Tibial nerve (tissue), 4 donors: ENCODE measurements at regions not wholly inside any gene's neighbourhood (a gene's known extent, or its start where the extent isn't known, plus 50 kb on each side); places are given as distances from the start of the nearest gene placed in this dataset.
A peak's percentile ranks its signal among the peaks of the same experiment; 100 is the strongest.
"Not testable (repeated sequence)": the region's sequence is repeated elsewhere in the genome, so short reads cannot be mapped to it uniquely, and the experiment has no call there.

Source experiments
- DNase-seq, 2 donors: peaks; one replicate each; pipeline ENCODE4 v3.0.0-alpha.2; 2019; ENCODE audit warnings: low spot score in 2 of 2
- H3K27ac ChIP-seq, 4 donors: fragments of 200-600 bp; sonication (generic) in 3 of 4; one replicate each; pipeline ENCODE4 v1.5.1; 2017 to 2019; ENCODE audit warnings: mild to moderate bottlenecking in 1 of 4
- H3K27me3 ChIP-seq, 2 donors: fragments of 200-600 bp; sonication (generic) in 1 of 2; one replicate each; pipeline versions ENCODE4 v1.5.1 to v1.6.0; 2017 to 2019
- H3K36me3 ChIP-seq, 3 donors: fragments of 200-600 bp; sonication (generic); one replicate each; pipeline ENCODE4 v1.5.1; 2018 to 2019
- H3K4me1 ChIP-seq, 4 donors: fragments of 200-600 bp; sonication (generic) in 3 of 4; one replicate each; pipeline ENCODE4 v1.5.1; 2017 to 2019
- H3K4me3 ChIP-seq, 4 donors: fragments of 200-600 bp; sonication (generic) in 3 of 4; one replicate each; pipeline ENCODE4 v1.5.1; 2017 to 2019; ENCODE audit warnings: mild to moderate bottlenecking in 1 of 4, moderate library complexity in 1 of 4
- H3K9me3 ChIP-seq, 4 donors: fragments of 200-600 bp; sonication (generic) in 3 of 4; one replicate each; pipeline ENCODE4 v1.5.1; 2017 to 2019
- EP300 ChIP-seq, 2 donors: sonication (generic); formaldehyde crosslinking; IDR thresholded peaks; one replicate each; pipeline ENCODE4 v1.6.1; 2017; ENCODE audit warnings: antibody characterized with exemption in 2 of 2, mild to moderate bottlenecking in 1 of 2
- POLR2A ChIP-seq, 2 donors: fragments of 450-650 bp; IDR thresholded peaks; one replicate each; pipeline ENCODE4 v1.6.1; 2017; ENCODE audit warnings: antibody characterized with exemption in 2 of 2, mild to moderate bottlenecking in 2 of 2, moderate library complexity in 2 of 2
- WGBS, 2 donors: methylation state at CpG; one replicate each; pipeline ENCODE4 v1.1.5; 2018; 5-methylcytosine and 5-hydroxymethylcytosine counted together
- TF ChIP-seq, protein P1 (sequence below), 5 experiments: fragments of 200-600 bp in 3 of 5; fragments of 450-650 bp in 2 of 5; sonication (generic) in 3 of 5; IDR thresholded peaks; one replicate each; pipeline ENCODE4 v1.5.1; 2016 to 2019; ENCODE audit warnings: antibody characterized with exemption in 5 of 5, mild to moderate bottlenecking in 3 of 5, moderate library complexity in 2 of 5

DNA sequence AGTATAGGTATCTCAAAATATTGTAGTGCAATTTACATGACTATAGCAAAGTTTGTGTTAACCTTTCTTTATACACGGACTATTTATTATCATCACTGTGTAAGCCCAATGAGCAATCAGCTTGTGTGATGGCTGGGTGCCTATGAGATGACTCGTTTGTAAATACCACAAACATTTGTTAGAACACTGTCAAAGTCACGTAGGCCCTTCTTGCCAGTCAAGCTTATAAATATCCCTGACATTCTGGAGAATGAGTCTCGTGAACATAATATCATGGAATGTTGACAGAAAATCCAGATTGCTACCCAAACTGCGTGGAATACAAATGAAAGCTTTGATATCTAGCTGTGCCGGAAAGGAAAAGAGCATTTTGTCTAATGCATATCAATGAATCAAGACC lies 648.3 kb upstream of the MDGA2 start:
- H3K36me3 ChIP-seq = no peaks in the 10 kb centered on the region
- H3K4me3 ChIP-seq = no peak overlapping the region
- no peak overlapping the region for H3K27ac ChIP-seq
- H3K9me3 ChIP-seq = peaks cover 0 to 4% (median 0%) of the 10 kb centered on the region in 4 donors
- no peak for DNase-seq
- WGBS, 2 donors = 39 to 50% methylated on average over 6 of the region's 6 CpGs
- H3K4me1 ChIP-seq = no peaks in the 10 kb centered on the region
- no peak for TF ChIP-seq EP300 (IDR thresholded peaks at IDR 0.05)
- no peak for TF ChIP-seq POLR2A (IDR thresholded peaks at IDR 0.05)
- TF ChIP-seq, protein P1, sequence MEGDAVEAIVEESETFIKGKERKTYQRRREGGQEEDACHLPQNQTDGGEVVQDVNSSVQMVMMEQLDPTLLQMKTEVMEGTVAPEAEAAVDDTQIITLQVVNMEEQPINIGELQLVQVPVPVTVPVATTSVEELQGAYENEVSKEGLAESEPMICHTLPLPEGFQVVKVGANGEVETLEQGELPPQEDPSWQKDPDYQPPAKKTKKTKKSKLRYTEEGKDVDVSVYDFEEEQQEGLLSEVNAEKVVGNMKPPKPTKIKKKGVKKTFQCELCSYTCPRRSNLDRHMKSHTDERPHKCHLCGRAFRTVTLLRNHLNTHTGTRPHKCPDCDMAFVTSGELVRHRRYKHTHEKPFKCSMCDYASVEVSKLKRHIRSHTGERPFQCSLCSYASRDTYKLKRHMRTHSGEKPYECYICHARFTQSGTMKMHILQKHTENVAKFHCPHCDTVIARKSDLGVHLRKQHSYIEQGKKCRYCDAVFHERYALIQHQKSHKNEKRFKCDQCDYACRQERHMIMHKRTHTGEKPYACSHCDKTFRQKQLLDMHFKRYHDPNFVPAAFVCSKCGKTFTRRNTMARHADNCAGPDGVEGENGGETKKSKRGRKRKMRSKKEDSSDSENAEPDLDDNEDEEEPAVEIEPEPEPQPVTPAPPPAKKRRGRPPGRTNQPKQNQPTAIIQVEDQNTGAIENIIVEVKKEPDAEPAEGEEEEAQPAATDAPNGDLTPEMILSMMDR (IDR thresholded peaks at IDR 0.05) = no peak
- H3K27me3 ChIP-seq = no peaks in the 10 kb centered on the region

DNA sequence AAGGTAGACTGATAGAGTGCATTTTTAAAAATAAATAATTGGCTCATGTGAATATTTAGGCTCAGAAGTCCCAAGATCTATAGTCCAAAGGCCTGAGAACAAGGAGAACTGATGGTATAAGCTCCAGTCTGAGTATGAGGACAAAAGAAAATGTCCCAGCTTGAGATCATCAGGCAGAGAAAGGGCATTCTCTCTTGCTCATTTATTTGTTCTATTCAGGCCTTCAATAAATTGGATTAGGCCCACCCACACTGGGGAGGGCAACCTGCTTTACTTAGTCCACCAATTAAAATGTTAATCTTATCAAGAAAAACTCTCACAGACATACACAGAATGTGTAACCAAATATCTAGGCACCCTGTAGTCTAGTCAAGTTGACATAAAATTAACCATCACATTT lies 644.4 kb upstream of the MDGA2 start:
- Histone ChIP-seq H3K9me3 (peaks cover 0 to 4% (median 0%) of the 10 kb centered on the region in 4 donors), H3K27me3 (no peaks in the 10 kb centered on the region), H3K4me1 (no peaks in the 10 kb centered on the region), H3K36me3 (no peaks in the 10 kb centered on the region), H3K4me3 (no peak overlapping the region), H3K27ac (no peak overlapping the region)
- TF ChIP-seq POLR2A (IDR thresholded peaks at IDR 0.05) (no peak), EP300 (IDR thresholded peaks at IDR 0.05) (no peak)
- TF ChIP-seq, protein P1 (IDR thresholded peaks at IDR 0.05) = no peak
- no peak for DNase-seq

DNA sequence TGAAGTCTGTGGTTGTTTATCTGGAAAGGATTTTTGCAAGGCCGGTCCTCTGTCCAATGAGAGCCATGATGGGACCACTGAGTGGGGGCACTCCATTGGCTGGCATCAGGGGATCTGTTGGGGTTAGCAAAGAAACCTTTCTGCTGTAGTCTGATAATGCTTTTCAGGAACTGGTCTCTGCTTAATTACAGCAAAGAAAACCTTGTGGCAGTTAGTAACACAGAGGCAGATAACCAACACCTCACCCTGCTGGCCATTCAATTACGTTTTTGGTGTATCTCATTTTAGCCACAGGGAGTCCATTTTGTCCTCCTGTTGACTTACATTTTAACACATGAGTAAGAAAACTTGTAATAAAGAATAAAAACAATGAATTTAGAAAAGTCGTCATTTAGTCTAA lies 629.3 kb upstream of the MDGA2 start:
- H3K9me3 ChIP-seq = no peaks in the 10 kb centered on the region
- no peaks in the 10 kb centered on the region for H3K27me3 ChIP-seq
- DNase-seq = no peak
- H3K36me3 ChIP-seq = no peaks in the 10 kb centered on the region
- no peak overlapping the region for H3K27ac ChIP-seq
- TF ChIP-seq, protein P1 (IDR thresholded peaks at IDR 0.05) = no peak
- TF ChIP-seq POLR2A (IDR thresholded peaks at IDR 0.05) (no peak), EP300 (IDR thresholded peaks at IDR 0.05) (no peak)
- no peaks in the 10 kb centered on the region for H3K4me1 ChIP-seq
- 73 to 84% methylated on average over 3 of the region's 3 CpGs for WGBS, 2 donors
- no peak overlapping the region for H3K4me3 ChIP-seq

DNA sequence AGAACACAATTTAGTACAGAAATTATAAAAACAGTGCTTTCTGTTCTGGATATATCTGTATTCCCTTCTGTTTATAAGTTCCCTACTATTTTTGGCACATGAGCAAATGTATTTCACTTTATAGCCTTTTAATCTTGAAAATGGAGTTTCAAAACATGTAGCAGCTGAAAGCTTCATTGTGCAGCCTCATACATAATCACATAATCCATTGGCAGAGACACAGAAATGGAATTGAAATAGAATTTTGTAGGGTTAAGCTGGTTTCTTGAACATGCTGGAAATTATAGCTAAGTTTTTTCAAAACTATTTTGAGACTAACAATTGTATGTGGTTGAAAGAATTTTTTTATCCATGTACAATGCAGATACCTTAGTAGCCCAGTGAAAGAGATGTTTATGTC lies 614.3 kb upstream of the MDGA2 start:
- peak overlapping the region in 1 of 4 donors; percentile 48 for H3K27ac ChIP-seq
- DNase-seq = no peak
- no peaks in the 10 kb centered on the region for H3K4me1 ChIP-seq
- H3K27me3 ChIP-seq = no peaks in the 10 kb centered on the region
- H3K9me3 ChIP-seq = peaks cover 0 to 10% (median 0%) of the 10 kb centered on the region in 4 donors
- no peak overlapping the region for H3K4me3 ChIP-seq
- H3K36me3 ChIP-seq = no peaks in the 10 kb centered on the region
- TF ChIP-seq, protein P1 (IDR thresholded peaks at IDR 0.05) = no peak
- TF ChIP-seq EP300 (IDR thresholded peaks at IDR 0.05) (no peak), POLR2A (IDR thresholded peaks at IDR 0.05) (no peak)

DNA sequence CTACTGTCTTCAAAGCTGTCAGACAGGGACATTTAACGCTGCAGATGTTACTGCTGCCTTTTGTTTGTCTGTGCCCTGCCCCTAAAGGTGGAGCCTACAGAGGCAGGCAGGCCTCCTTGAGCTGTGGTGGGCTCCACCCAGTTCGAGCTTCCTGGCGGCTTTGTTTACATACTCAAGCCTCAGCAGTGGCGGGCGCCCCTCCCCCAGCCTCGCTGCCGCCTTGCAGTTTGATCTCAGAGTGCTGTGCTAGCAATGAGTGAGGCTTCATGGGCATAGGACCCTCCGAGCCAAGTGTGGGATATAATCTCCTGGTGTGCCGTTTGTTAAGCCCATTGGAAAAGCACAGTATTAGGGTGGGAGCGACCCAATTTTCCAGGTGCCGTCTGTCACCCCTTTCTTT lies 609.8 kb upstream of the MDGA2 start:
- H3K4me3 ChIP-seq, H3K27ac ChIP-seq, H3K4me1 ChIP-seq, H3K27me3 ChIP-seq, DNase-seq, H3K36me3 ChIP-seq: not testable (repeated sequence)
- 87 to 95% methylated on average over 10 to 11 of the region's 11 CpGs for WGBS, 2 donors
- H3K9me3 ChIP-seq = peaks cover 0 to 13% (median 0%) of the 10 kb centered on the region in 4 donors

DNA sequence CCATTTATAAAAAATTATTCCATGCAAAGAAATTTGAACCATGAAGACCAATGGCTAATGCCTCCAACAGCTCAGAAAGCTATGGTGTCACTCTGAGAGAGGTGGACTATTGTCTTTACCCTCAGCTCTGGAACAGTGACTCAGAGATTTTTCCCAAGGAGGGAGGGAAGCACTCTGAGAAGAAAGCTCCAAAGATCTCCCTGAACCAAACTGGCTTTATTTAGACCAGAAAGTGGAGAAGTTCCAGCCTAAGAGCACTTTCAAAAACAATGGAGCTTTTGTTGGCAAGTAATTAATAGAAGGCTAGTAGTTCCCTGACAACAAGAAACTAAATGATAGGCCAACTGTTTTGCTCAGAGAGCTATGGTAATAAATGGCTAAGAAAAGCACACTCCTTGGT lies 599.9 kb upstream of the MDGA2 start:
- Histone ChIP-seq H3K27me3 (no peaks in the 10 kb centered on the region), H3K27ac (peak overlapping the region in 3 of 4 donors; percentile 54 to 78 (median 77)), H3K9me3 (peaks cover 0 to 10% (median 1%) of the 10 kb centered on the region in 4 donors)

More for the DNA sequence above, 599.9 kb upstream of the MDGA2 start:
- Histone ChIP-seq H3K4me3 (no peak overlapping the region), H3K36me3 (no peaks in the 10 kb centered on the region), H3K4me1 (peaks cover 0 to 16% (median 0%) of the 10 kb centered on the region in 4 donors)
- no peak for DNase-seq
- no peak for TF ChIP-seq POLR2A (IDR thresholded peaks at IDR 0.05)
- TF ChIP-seq, protein P1 (IDR thresholded peaks at IDR 0.05) = no peak
- TF ChIP-seq EP300 (IDR thresholded peaks at IDR 0.05) = peak in 1 of 2 donors; percentile 35
